Keratinocyte (primary cell): ENCODE measurements at regions not wholly inside any gene's neighbourhood (a gene's known extent, or its start where the extent isn't known, plus 50 kb on each side); places are given as distances from the start of the nearest gene placed in this dataset.

Source experiments
- DNase-seq: peaks from one replicate; pipeline ENCODE4 v3.0.0-alpha.2; 2011; ENCODE audit warnings: low read depth, missing footprints, low spot score
- FAIRE-seq: peaks from 2 replicates; lab custom pipeline; 2011; peaks lifted over from hg19 to GRCh38; lab: Jason Lieb, UNC
- H2AFZ ChIP-seq: 2 replicates; pipeline ENCODE4 v1.6.0; 2012; ENCODE audit warnings: low read length, control low read depth, inconsistent platforms; ENCODE audit not compliant: control insufficient read depth
- H3K27ac ChIP-seq: 2 replicates; pipeline ENCODE4 v1.5.1; 2011; ENCODE audit warnings: low read length; ENCODE audit not compliant: control insufficient read depth, insufficient read depth
- H3K27me3 ChIP-seq: 3 replicates; pipeline ENCODE4 v1.6.0; 2011; ENCODE audit warnings: low read length; ENCODE audit not compliant: control insufficient read depth, insufficient read depth; ENCODE audit errors: extremely low read depth
- H3K36me3 ChIP-seq, 2 experiments: 2 replicates in 1 of 2; 3 replicates in 1 of 2; pipeline ENCODE4 v1.5.1; 2011; ENCODE audit warnings: low read length in 2 of 2, mild to moderate bottlenecking in 1 of 2; ENCODE audit not compliant: control insufficient read depth in 2 of 2, insufficient read depth in 2 of 2; ENCODE audit errors: extremely low read depth in 1 of 2
- H3K4me1 ChIP-seq: 3 replicates; pipeline ENCODE4 v1.5.1; 2011; ENCODE audit warnings: low read length; ENCODE audit not compliant: control insufficient read depth, insufficient read depth; ENCODE audit errors: extremely low read depth
- H3K4me2 ChIP-seq: 3 replicates; pipeline ENCODE4 v1.6.0; 2011; ENCODE audit warnings: low read depth, low read length; ENCODE audit not compliant: control insufficient read depth, insufficient read depth; ENCODE audit errors: extremely low read depth
- H3K4me3 ChIP-seq, 3 experiments: fragments of 200-600 bp in 1 of 3; sonication (generic) in 1 of 3; 2 replicates in 2 of 3; 3 replicates in 1 of 3; pipeline ENCODE4 v1.5.1; 2011 to 2016; ENCODE audit warnings: low read length in 3 of 3, mild to moderate bottlenecking in 3 of 3, control low read depth in 2 of 3, inconsistent platforms in 1 of 3, low read depth in 1 of 3, mixed read lengths in 1 of 3, mixed run types in 1 of 3, moderate library complexity in 1 of 3; ENCODE audit not compliant: control insufficient read depth in 2 of 3, insufficient read depth in 2 of 3; ENCODE audit errors: extremely low read depth in 1 of 3
- H3K79me2 ChIP-seq: 2 replicates; pipeline ENCODE4 v1.6.0; 2012; ENCODE audit warnings: low read length; ENCODE audit not compliant: control insufficient read depth, insufficient read depth
- H3K9ac ChIP-seq: 3 replicates; pipeline ENCODE4 v1.6.0; 2011; ENCODE audit warnings: low read length; ENCODE audit not compliant: control insufficient read depth, insufficient read depth; ENCODE audit errors: extremely low read depth
- H3K9me1 ChIP-seq: 3 replicates; pipeline ENCODE4 v1.6.0; 2011; ENCODE audit warnings: low read length; ENCODE audit not compliant: control insufficient read depth, insufficient read depth; ENCODE audit errors: extremely low read depth
- H3K9me3 ChIP-seq: 2 replicates; pipeline ENCODE4 v1.5.1; 2012; ENCODE audit warnings: low read depth, low read length; ENCODE audit not compliant: control insufficient read depth
- H4K20me1 ChIP-seq: 3 replicates; pipeline ENCODE4 v1.6.0; 2011; ENCODE audit warnings: low read length; ENCODE audit not compliant: control insufficient read depth, insufficient read depth; ENCODE audit errors: extremely low read depth
- EZH2 ChIP-seq: IDR thresholded peaks from one replicate; pipeline ENCODE4 v1.6.1; 2012; ENCODE audit warnings: inconsistent platforms, mild to moderate bottlenecking, low read length, moderate library complexity
- dilution Hi-C: fragments of 300-500 bp; cut with MboI; formaldehyde crosslinking; loops from one replicate; pipeline ENCODE4 v1.7.0; 2020; ENCODE audit warnings: low sequenced_read_pairs; ENCODE audit not compliant: extremely low pct_ligation_motif_present
- TF ChIP-seq, protein P1 (sequence below), 3 experiments: IDR thresholded peaks in 1 of 3; conservative IDR thresholded peaks in 1 of 3; optimal IDR thresholded peaks in 1 of 3; 2 replicates in 2 of 3; 3 replicates in 1 of 3; pipeline versions ENCODE3 to v1.5.1; 2011; ENCODE audit warnings: low read length in 3 of 3, mild to moderate bottlenecking in 3 of 3, moderate library complexity in 2 of 3, control low read depth in 1 of 3, inconsistent platforms in 1 of 3; ENCODE audit not compliant: insufficient read depth in 2 of 3; ENCODE audit errors: extremely low read depth in 1 of 3

DNA sequence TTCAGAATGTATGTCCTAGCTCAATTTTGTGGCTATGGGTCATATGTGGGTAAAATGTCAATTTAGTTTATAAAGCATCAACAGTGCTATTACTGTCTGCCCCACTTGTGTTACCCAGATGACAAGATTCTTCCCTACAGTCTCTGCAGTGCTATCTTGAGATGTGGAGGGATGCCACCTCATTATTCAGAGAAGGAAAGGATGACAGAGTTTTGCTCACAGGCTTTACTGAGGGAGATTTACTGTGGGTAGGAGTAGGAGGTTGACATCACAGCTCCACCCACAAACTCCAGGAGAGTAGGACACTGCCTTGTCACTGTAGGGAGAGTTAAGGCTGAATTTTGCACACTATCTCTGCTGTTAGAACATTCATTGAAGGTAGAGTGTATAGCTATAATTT lies 359.3 kb downstream of the HTR1A start:
- DNase-seq (no peak), FAIRE-seq (no peak)
- Histone ChIP-seq H3K4me1 (no peaks in the 10 kb centered on the region), H3K27me3 (no peaks in the 10 kb centered on the region), H3K27ac (no peak overlapping the region), H3K4me3 (no peak overlapping the region), H3K9me1 (no peaks in the 10 kb centered on the region), H3K79me2 (no peaks in the 10 kb centered on the region), H3K4me2 (no peak overlapping the region), H2AFZ (no peak overlapping the region), H4K20me1 (no peaks in the 10 kb centered on the region), H3K9ac (no peak overlapping the region), H3K9me3 (peaks cover 1% of the 10 kb centered on the region), H3K36me3 (no peaks in the 10 kb centered on the region)
- TF ChIP-seq, protein P1, sequence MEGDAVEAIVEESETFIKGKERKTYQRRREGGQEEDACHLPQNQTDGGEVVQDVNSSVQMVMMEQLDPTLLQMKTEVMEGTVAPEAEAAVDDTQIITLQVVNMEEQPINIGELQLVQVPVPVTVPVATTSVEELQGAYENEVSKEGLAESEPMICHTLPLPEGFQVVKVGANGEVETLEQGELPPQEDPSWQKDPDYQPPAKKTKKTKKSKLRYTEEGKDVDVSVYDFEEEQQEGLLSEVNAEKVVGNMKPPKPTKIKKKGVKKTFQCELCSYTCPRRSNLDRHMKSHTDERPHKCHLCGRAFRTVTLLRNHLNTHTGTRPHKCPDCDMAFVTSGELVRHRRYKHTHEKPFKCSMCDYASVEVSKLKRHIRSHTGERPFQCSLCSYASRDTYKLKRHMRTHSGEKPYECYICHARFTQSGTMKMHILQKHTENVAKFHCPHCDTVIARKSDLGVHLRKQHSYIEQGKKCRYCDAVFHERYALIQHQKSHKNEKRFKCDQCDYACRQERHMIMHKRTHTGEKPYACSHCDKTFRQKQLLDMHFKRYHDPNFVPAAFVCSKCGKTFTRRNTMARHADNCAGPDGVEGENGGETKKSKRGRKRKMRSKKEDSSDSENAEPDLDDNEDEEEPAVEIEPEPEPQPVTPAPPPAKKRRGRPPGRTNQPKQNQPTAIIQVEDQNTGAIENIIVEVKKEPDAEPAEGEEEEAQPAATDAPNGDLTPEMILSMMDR (optimal IDR thresholded peaks at IDR 0.05 in 1 of 3, IDR thresholded peaks at IDR 0.05 in 1 of 3, conservative IDR thresholded peaks at IDR 0.05 in 1 of 3; ENCODE audit: extremely low read depth in 1 of 3, insufficient read depth in 2 of 3, low read length in 3 of 3) = no peak
- dilution Hi-C loops = no loop called here

DNA sequence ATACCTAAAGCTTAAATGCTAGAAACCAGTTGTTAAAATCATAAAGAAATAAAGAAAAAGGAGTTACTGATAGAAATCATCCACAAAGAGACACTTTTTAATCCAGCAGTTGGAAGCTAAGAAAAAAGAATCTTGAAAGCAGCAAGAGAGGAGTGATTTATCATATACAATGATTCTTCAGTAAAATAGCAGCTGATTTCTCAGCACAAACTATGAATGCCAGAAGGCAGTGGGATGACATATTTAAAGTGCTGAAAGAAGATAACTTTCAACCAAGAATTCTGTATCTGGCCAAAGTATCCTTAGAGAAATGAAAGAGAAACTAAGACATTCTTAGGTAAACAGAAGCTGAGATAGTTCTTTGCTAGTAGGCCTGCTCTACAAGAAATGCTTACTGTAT lies 366.0 kb downstream of the HTR1A start:
- dilution Hi-C loops = no loop called here
- TF ChIP-seq EZH2 = no peak
- TF ChIP-seq, protein P1 (optimal IDR thresholded peaks at IDR 0.05 in 1 of 3, IDR thresholded peaks at IDR 0.05 in 1 of 3, conservative IDR thresholded peaks at IDR 0.05 in 1 of 3; ENCODE audit: extremely low read depth in 1 of 3, insufficient read depth in 2 of 3, low read length in 3 of 3) = no peak

More for the DNA sequence above, 366.0 kb downstream of the HTR1A start:
- no peaks in the 10 kb centered on the region for H3K9me1 ChIP-seq
- H3K27me3 ChIP-seq = no peaks in the 10 kb centered on the region
- no peak overlapping the region for H3K27ac ChIP-seq
- no peak for FAIRE-seq
- no peaks in the 10 kb centered on the region for H3K36me3 ChIP-seq
- H3K79me2 ChIP-seq = no peaks in the 10 kb centered on the region
- H3K4me2 ChIP-seq = no peak overlapping the region
- no peaks in the 10 kb centered on the region for H3K4me1 ChIP-seq
- no peaks in the 10 kb centered on the region for H4K20me1 ChIP-seq
- no peak overlapping the region for H3K9ac ChIP-seq
- no peak overlapping the region for H2AFZ ChIP-seq
- H3K4me3 ChIP-seq = no peak overlapping the region
- H3K9me3 ChIP-seq = no peaks in the 10 kb centered on the region
- no peak for DNase-seq
